Left kidney (tissue), 1 donor: ENCODE measurements at regions not wholly inside any gene's neighbourhood (a gene's known extent, or its start where the extent isn't known, plus 50 kb on each side); places are given as distances from the start of the nearest gene placed in this dataset.

ENCODE experiments used
- DNase-seq: peaks from one replicate; pipeline ENCODE4 v3.0.0-alpha.2; 2013

GRCh38 chr1:244157731-244158438 lies 106.8 kb downstream of the ZBTB18 start:
- DNase-seq = no peak

- no peak for DNase-seq
Measured at GRCh38 chr1:244159646-244160045, 108.6 kb downstream of the ZBTB18 start.

GRCh38 chr1:244160455-244161235 lies 109.6 kb downstream of the ZBTB18 start:
- DNase-seq = no peak

- no peak for DNase-seq
Measured at GRCh38 chr1:244161236-244161510, 110.1 kb downstream of the ZBTB18 start.

GRCh38 chr1:244162786-244163530 lies 111.9 kb downstream of the ZBTB18 start:
- no peak for DNase-seq

GRCh38 chr1:244163861-244164510 lies 112.9 kb downstream of the ZBTB18 start:
- no peak for DNase-seq

- DNase-seq = no peak
Measured at GRCh38 chr1:244164511-244164890, 113.4 kb downstream of the ZBTB18 start.

- no peak for DNase-seq
Measured at GRCh38 chr1:244165021-244165420, 113.9 kb downstream of the ZBTB18 start.

GRCh38 chr1:244165701-244166100 lies 114.6 kb downstream of the ZBTB18 start:
- no peak for DNase-seq

- DNase-seq = no peak
Measured at GRCh38 chr1:244171241-244171985, 120.3 kb downstream of the ZBTB18 start.

GRCh38 chr1:244173240-244173639 lies 122.2 kb downstream of the ZBTB18 start:
- DNase-seq = no peak

- DNase-seq = no peak
Measured at GRCh38 chr1:244173769-244174168, 122.7 kb downstream of the ZBTB18 start.

GRCh38 chr1:244174922-244175521 lies 123.9 kb downstream of the ZBTB18 start:
- DNase-seq = no peak

- no peak for DNase-seq
Measured at GRCh38 chr1:244176201-244176600, 125.1 kb downstream of the ZBTB18 start.

- no peak for DNase-seq
Measured at GRCh38 chr1:244180256-244180655, 129.2 kb downstream of the ZBTB18 start.

GRCh38 chr1:244181867-244182266 lies 130.8 kb downstream of the ZBTB18 start:
- no peak for DNase-seq

- DNase-seq = no peak
Measured at GRCh38 chr1:244183037-244183436, 132.0 kb downstream of the ZBTB18 start.

GRCh38 chr1:244186372-244186771 lies 135.3 kb downstream of the ZBTB18 start:
- no peak for DNase-seq

- DNase-seq = no peak
Measured at GRCh38 chr1:244187310-244187709, 136.2 kb downstream of the ZBTB18 start.

- DNase-seq = no peak
Measured at GRCh38 chr1:244191581-244191980, 140.5 kb downstream of the ZBTB18 start.

GRCh38 chr1:244192325-244192724 lies 141.2 kb downstream of the ZBTB18 start:
- no peak for DNase-seq
